A673 (cell line): ENCODE measurements at regions not wholly inside any gene's neighbourhood (a gene's known extent, or its start where the extent isn't known, plus 50 kb on each side); places are given as distances from the start of the nearest gene placed in this dataset.
A peak's percentile ranks its signal among the peaks of the same experiment; 100 is the strongest.

Source experiments
- BruUV-seq: library from RNA; stranded (reverse); fragments of 400-500 nt; replicated peaks from 2 replicates; lab custom pipeline; 2021; lab: Mats Ljungman, UMichigan
- CTCF ChIA-PET: fragments of 300-600 bp; sonication (Branson Sonifier 250); formaldehyde crosslinking; loops from one replicate; lab custom pipeline; 2022; ENCODE audit warnings: antibody characterized with exemption; lab: Charles Lee
- POLR2A ChIA-PET: fragments of 300-600 bp; sonication (Branson Sonifier 250); formaldehyde crosslinking; loops from one replicate; lab custom pipeline; 2022; ENCODE audit warnings: antibody characterized with exemption; ENCODE audit not compliant: low non-redundant PET; lab: Charles Lee
- DNase-seq: peaks from one replicate; pipeline ENCODE4 v3.0.0-alpha.2; 2015; ENCODE audit warnings: low spot score
- H3K27ac ChIP-seq: fragments of 200-600 bp; sonication (generic); 2 replicates; pipeline ENCODE4 v1.5.1; 2016; ENCODE audit warnings: mixed run types, low read depth, mild to moderate bottlenecking, mixed read lengths, antibody characterized with exemption, low read length; ENCODE audit not compliant: poor library complexity, severe bottlenecking
- H3K27me3 ChIP-seq: fragments of 200-600 bp; sonication (generic); replicated peaks from 2 replicates; pipeline ENCODE4 v1.6.1; 2017; ENCODE audit warnings: mixed run types, low read depth, mild to moderate bottlenecking, mixed read lengths, antibody characterized with exemption, low read length; ENCODE audit not compliant: insufficient read depth, poor library complexity
- H3K36me3 ChIP-seq: fragments of 200-600 bp; sonication (generic); 2 replicates; pipeline ENCODE4 v1.6.1; 2016; ENCODE audit warnings: mixed run types, mild to moderate bottlenecking, mixed read lengths, antibody characterized with exemption, low read length; ENCODE audit not compliant: insufficient read depth, poor library complexity, severe bottlenecking
- H3K4me1 ChIP-seq: fragments of 200-600 bp; sonication (generic); 2 replicates; pipeline ENCODE4 v1.6.1; 2017; ENCODE audit warnings: mixed run types, mild to moderate bottlenecking, mixed read lengths, antibody characterized with exemption, low read length; ENCODE audit not compliant: insufficient read depth, poor library complexity, severe bottlenecking
- H3K4me3 ChIP-seq: fragments of 200-600 bp; sonication (generic); 2 replicates; pipeline ENCODE4 v1.5.1; 2016; ENCODE audit warnings: low read depth, mixed run types, mild to moderate bottlenecking, mixed read lengths, low read length; ENCODE audit not compliant: poor library complexity, severe bottlenecking
- H3K9me3 ChIP-seq: fragments of 200-600 bp; sonication (generic); 2 replicates; pipeline ENCODE4 v1.6.1; 2016; ENCODE audit warnings: mixed run types, low read depth, mild to moderate bottlenecking, mixed read lengths, antibody characterized with exemption, low read length; ENCODE audit not compliant: poor library complexity, severe bottlenecking
- CTCF ChIP-seq: fragments of 300-800, 200-600 bp; sonication (generic); conservative IDR thresholded peaks from 2 replicates; pipeline ENCODE4 v1.5.1; 2017; ENCODE audit warnings: low read depth, mild to moderate bottlenecking, antibody characterized with exemption, low read length, moderate library complexity, mixed read lengths
- EZH2 ChIP-seq: fragments of 200-600 bp; sonication (generic); IDR thresholded peaks from 2 replicates; pipeline ENCODE4 v1.6.1; 2017; ENCODE audit warnings: borderline replicate concordance, low read depth, mild to moderate bottlenecking, mixed read lengths, antibody characterized with exemption, low read length; ENCODE audit not compliant: poor library complexity, severe bottlenecking
- intact Hi-C: fragments of 100-400 bp; cut with micrococcal nuclease; formaldehyde crosslinking; loops from one replicate; pipeline ENCODE4 v1.10.0; 2022; ENCODE audit not compliant: unreplicated experiment

GRCh38 chr18:76686737-76687231 is 135.6 kb upstream of the ZNF236 start:
- H3K4me1 ChIP-seq: peaks cover 10% of the 10 kb centered on the region
- BruUV-seq: no TSS peak
- DNase-seq: peak; percentile 75
- no peaks in the 10 kb centered on the region for H3K36me3 ChIP-seq
- intact Hi-C loops: loop anchor here (2.0 kb wide), 1 partner anchor 288 kb away; no protein-coding TSS in a partner anchor
- ChIA-PET POLR2A (no interaction called here), CTCF (interaction anchor here (0.6 to 0.8 kb wide), 6 partner anchors 202 to 1942 kb away, joined by 5 to 6 read pairs (median 5); no protein-coding TSS in a partner anchor)
- TF ChIP-seq EZH2 (no peak), CTCF (peak; percentile 79)
- no peak overlapping the region for H3K27ac ChIP-seq
- no peaks in the 10 kb centered on the region for H3K27me3 ChIP-seq
- no peaks in the 10 kb centered on the region for H3K9me3 ChIP-seq
- no peak overlapping the region for H3K4me3 ChIP-seq

- no peaks in the 10 kb centered on the region for H3K36me3 ChIP-seq
- no TSS peak for BruUV-seq
- intact Hi-C loops: loop anchor here (2.0 kb wide), 1 partner anchor 287 kb away; no protein-coding TSS in a partner anchor
- H3K4me1 ChIP-seq: peaks cover 10% of the 10 kb centered on the region
- DNase-seq: no peak
- POLR2A ChIA-PET: no interaction called here
- H3K27me3 ChIP-seq: no peaks in the 10 kb centered on the region
- no peak for TF ChIP-seq CTCF
- no peak for TF ChIP-seq EZH2
- no peaks in the 10 kb centered on the region for H3K9me3 ChIP-seq
- CTCF ChIA-PET: no interaction called here
- no peak overlapping the region for H3K4me3 ChIP-seq
- H3K27ac ChIP-seq: no peak overlapping the region
These were observed 136.5 kb upstream of the ZNF236 start for GRCh38 chr18:76685860-76686259.

DNA sequence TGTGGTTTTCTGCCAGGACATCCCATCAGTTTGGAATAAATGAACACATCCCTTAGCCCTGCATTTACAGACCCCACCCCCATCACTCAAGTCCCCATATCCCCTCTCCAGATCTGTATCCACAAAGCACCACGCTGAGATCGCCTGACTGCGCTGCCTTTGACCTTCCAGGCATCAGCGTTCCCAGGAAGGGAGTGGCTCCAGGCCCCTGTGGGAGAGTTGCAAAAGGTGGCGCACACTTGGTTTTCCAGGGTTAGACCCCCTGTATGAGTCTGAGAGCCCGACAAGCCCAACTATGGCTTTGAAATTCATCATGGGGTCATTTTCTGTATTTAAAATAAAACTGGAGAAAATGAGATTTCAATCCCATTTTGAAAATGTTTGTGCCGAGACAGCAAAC is 137.0 kb upstream of the ZNF236 start:
- Histone ChIP-seq H3K27ac (no peak overlapping the region), H3K9me3 (no peaks in the 10 kb centered on the region), H3K27me3 (no peaks in the 10 kb centered on the region), H3K4me3 (no peak overlapping the region), H3K4me1 (peaks cover 10% of the 10 kb centered on the region), H3K36me3 (no peaks in the 10 kb centered on the region)
- intact Hi-C loops: no loop called here
- no TSS peak for BruUV-seq
- TF ChIP-seq EZH2 (no peak), CTCF (no peak)
- ChIA-PET CTCF (no interaction called here), POLR2A (no interaction called here)
- no peak for DNase-seq
